AG09309 (cell line): ENCODE measurements at regions not wholly inside any gene's neighbourhood (a gene's known extent, or its start where the extent isn't known, plus 50 kb on each side); places are given as distances from the start of the nearest gene placed in this dataset.

Experiments used
- DNase-seq: peaks from one replicate; pipeline ENCODE4 v3.0.0-alpha.2; 2010; ENCODE audit warnings: low read depth
- H3K4me3 ChIP-seq: 2 replicates; pipeline ENCODE4 v1.5.1; 2011; ENCODE audit warnings: mild to moderate bottlenecking, low read depth, low read length, moderate library complexity; ENCODE audit not compliant: control insufficient read depth
- TF ChIP-seq, protein P1 (sequence below): IDR thresholded peaks from 2 replicates; pipeline ENCODE4 v1.5.1; 2011; ENCODE audit warnings: mild to moderate bottlenecking, low read depth, low read length, inconsistent platforms; ENCODE audit not compliant: insufficient read depth, control insufficient read depth; ENCODE audit errors: missing control alignments

DNA sequence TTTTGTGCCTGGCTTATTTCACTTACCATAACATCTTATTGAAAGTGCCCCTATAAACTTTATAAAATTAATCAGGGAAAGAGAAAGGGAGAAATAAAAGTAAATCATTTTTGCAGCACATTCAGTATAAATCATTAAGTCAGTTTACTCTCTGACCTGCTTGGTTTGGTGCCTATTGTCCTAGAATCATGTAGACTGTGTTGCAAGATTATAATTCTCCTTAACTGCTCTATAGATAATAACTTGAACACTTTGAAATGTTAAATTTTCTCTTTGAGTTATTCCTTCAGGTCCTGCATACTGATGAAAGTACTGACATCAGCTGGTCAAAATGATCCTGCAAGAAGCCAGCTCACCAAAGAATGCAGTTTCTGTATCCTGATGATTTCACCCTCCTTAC is 969.6 kb upstream of the GJE1 start:
- DNase-seq, result no peak
- TF ChIP-seq, protein P1, sequence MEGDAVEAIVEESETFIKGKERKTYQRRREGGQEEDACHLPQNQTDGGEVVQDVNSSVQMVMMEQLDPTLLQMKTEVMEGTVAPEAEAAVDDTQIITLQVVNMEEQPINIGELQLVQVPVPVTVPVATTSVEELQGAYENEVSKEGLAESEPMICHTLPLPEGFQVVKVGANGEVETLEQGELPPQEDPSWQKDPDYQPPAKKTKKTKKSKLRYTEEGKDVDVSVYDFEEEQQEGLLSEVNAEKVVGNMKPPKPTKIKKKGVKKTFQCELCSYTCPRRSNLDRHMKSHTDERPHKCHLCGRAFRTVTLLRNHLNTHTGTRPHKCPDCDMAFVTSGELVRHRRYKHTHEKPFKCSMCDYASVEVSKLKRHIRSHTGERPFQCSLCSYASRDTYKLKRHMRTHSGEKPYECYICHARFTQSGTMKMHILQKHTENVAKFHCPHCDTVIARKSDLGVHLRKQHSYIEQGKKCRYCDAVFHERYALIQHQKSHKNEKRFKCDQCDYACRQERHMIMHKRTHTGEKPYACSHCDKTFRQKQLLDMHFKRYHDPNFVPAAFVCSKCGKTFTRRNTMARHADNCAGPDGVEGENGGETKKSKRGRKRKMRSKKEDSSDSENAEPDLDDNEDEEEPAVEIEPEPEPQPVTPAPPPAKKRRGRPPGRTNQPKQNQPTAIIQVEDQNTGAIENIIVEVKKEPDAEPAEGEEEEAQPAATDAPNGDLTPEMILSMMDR, result no peak

DNA sequence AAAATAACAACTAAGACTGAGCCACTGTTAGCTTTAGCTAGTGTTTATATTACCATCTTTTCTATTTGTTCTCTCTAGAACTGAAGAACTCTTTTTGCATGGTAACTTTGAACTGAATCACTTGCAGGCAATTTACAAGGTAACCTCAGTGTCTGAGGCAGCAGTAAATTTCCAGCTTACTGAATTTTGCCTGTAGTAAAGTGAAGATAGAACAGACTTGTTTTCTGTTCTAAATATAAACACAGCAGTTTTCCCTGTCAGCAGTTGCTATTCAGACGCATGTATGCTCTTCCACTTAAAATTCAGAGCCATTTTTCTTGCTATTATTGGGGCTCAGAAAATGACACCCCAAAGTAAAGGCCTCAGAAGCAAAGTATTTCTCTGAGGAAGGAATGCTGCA is 974.0 kb upstream of the GJE1 start:
- DNase-seq, result peak; percentile 20
- TF ChIP-seq, protein P1, result no peak
- no peak overlapping the region for H3K4me3 ChIP-seq

More for the DNA sequence above, 969.6 kb upstream of the GJE1 start:
- no peak overlapping the region for H3K4me3 ChIP-seq

- H3K4me3 ChIP-seq, result no peak overlapping the region
- no peak for DNase-seq
- TF ChIP-seq, protein P1, result no peak
These were observed 979.2 kb upstream of the GJE1 start for GRCh38 chr6:141153563-141153962.

DNA sequence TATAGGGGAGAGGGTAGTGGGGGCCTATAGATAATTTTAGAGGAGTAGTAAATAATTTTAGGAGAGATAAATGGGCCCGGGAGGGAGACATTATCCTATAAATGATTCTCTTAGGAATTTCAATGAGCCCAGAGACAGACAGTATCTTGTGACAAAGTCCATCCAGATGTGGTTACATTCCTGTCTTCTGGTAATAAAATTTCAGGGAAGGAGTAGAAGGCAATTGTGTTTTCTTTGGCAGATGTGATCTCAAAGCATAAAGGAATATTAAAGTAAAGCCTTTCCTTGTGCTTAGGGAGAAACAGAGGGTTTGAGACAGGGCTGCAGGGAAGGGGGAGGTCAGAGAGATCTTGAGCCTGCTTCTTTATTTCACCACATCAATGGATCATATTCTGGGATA is 979.8 kb upstream of the GJE1 start:
- H3K4me3 ChIP-seq, result no peak overlapping the region
- DNase-seq, result peak; percentile 50

GRCh38 chr6:141151710-141152417 is 980.9 kb upstream of the GJE1 start:
- no peak overlapping the region for H3K4me3 ChIP-seq
- no peak for DNase-seq
- TF ChIP-seq, protein P1, result no peak

More for the DNA sequence above, 979.8 kb upstream of the GJE1 start:
- TF ChIP-seq, protein P1, result no peak

- no peak for DNase-seq
- TF ChIP-seq, protein P1, result no peak
- no peak overlapping the region for H3K4me3 ChIP-seq
These were observed 990.9 kb upstream of the GJE1 start for GRCh38 chr6:141141870-141142269.

DNA sequence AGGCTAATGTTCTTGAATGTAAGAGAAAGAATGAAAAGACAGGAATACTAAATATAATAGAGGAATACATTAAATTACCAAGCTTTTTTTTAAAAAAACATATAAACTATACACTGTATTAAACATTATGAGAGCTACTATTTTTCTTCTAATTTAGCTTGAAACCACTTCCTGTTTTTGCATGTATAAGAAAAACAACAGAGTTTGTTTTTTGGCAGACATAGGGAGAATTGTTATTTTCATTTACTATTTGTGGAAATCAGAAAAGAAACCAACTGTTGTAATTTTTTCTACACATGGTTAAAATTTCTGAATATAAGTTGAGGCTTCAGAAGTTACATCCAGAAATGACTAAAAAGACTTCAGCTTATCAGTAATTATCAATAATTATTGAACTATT is 991.8 kb upstream of the GJE1 start:
- DNase-seq, result no peak
- TF ChIP-seq, protein P1, result no peak
- no peak overlapping the region for H3K4me3 ChIP-seq
